Osteoblast (primary cell): ENCODE measurements at regions not wholly inside any gene's neighbourhood (a gene's known extent, or its start where the extent isn't known, plus 50 kb on each side); places are given as distances from the start of the nearest gene placed in this dataset.

Source experiments
- DNase-seq: peaks from one replicate; pipeline ENCODE4 v3.0.0; 2011; ENCODE audit warnings: low spot score, mixed read lengths; ENCODE audit not compliant: insufficient read length; ENCODE audit errors: missing footprints
- H2AFZ ChIP-seq: 2 replicates; pipeline ENCODE4 v1.6.0; 2011; ENCODE audit warnings: mild to moderate bottlenecking, low read length
- H3K27ac ChIP-seq: 2 replicates; pipeline ENCODE4 v1.5.1; 2011; ENCODE audit warnings: mild to moderate bottlenecking, low read depth, low read length, moderate library complexity
- H3K27me3 ChIP-seq: 2 replicates; pipeline ENCODE4 v1.6.0; 2012; ENCODE audit warnings: mild to moderate bottlenecking, control low read depth, inconsistent platforms, low read length, moderate library complexity; ENCODE audit not compliant: insufficient read depth
- H3K36me3 ChIP-seq: 2 replicates; pipeline ENCODE4 v1.5.1; 2011; ENCODE audit warnings: mild to moderate bottlenecking, low read length, control low read depth, moderate library complexity; ENCODE audit not compliant: insufficient read depth
- H3K4me1 ChIP-seq: 2 replicates; pipeline ENCODE4 v1.5.1; 2011; ENCODE audit warnings: mild to moderate bottlenecking, low read length, control low read depth, moderate library complexity; ENCODE audit not compliant: insufficient read depth
- H3K4me2 ChIP-seq: 2 replicates; pipeline ENCODE4 v1.6.0; 2011; ENCODE audit warnings: mild to moderate bottlenecking, low read length; ENCODE audit not compliant: insufficient read depth
- H3K4me3 ChIP-seq: fragments of 200-600 bp; sonication (generic); 3 replicates; pipeline ENCODE4 v1.5.1; 2012; ENCODE audit warnings: mild to moderate bottlenecking, low read length, inconsistent platforms; ENCODE audit not compliant: insufficient read depth
- H3K79me2 ChIP-seq: 2 replicates; pipeline ENCODE4 v1.6.0; 2012; ENCODE audit warnings: mild to moderate bottlenecking, low read length, control low read depth, inconsistent platforms; ENCODE audit not compliant: insufficient read depth
- H3K9me3 ChIP-seq: 2 replicates; pipeline ENCODE4 v1.5.1; 2011; ENCODE audit warnings: low read depth, low read length, control low read depth
- H4K20me1 ChIP-seq: 2 replicates; pipeline ENCODE4 v1.6.0; 2012; ENCODE audit warnings: mild to moderate bottlenecking, low read length, control low read depth; ENCODE audit not compliant: insufficient read depth
- TF ChIP-seq, protein P1 (sequence below): IDR thresholded peaks from 2 replicates; pipeline ENCODE4 v1.5.1; 2011; ENCODE audit warnings: mild to moderate bottlenecking, low read depth, low read length, moderate library complexity; ENCODE audit errors: extremely low read depth

GRCh38 chr3:81931265-81932251 lies 170.1 kb upstream of the GBE1 start:
- no peaks in the 10 kb centered on the region for H4K20me1 ChIP-seq
- no peak for DNase-seq
- no peaks in the 10 kb centered on the region for H3K36me3 ChIP-seq
- H3K9me3 ChIP-seq: no peaks in the 10 kb centered on the region
- TF ChIP-seq, protein P1, sequence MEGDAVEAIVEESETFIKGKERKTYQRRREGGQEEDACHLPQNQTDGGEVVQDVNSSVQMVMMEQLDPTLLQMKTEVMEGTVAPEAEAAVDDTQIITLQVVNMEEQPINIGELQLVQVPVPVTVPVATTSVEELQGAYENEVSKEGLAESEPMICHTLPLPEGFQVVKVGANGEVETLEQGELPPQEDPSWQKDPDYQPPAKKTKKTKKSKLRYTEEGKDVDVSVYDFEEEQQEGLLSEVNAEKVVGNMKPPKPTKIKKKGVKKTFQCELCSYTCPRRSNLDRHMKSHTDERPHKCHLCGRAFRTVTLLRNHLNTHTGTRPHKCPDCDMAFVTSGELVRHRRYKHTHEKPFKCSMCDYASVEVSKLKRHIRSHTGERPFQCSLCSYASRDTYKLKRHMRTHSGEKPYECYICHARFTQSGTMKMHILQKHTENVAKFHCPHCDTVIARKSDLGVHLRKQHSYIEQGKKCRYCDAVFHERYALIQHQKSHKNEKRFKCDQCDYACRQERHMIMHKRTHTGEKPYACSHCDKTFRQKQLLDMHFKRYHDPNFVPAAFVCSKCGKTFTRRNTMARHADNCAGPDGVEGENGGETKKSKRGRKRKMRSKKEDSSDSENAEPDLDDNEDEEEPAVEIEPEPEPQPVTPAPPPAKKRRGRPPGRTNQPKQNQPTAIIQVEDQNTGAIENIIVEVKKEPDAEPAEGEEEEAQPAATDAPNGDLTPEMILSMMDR: no peak
- H3K4me2 ChIP-seq: no peak overlapping the region
- no peak overlapping the region for H3K27ac ChIP-seq
- H3K4me3 ChIP-seq: no peak overlapping the region
- H3K79me2 ChIP-seq: no peaks in the 10 kb centered on the region
- no peaks in the 10 kb centered on the region for H3K4me1 ChIP-seq
- no peaks in the 10 kb centered on the region for H3K27me3 ChIP-seq
- H2AFZ ChIP-seq: no peak overlapping the region

DNA sequence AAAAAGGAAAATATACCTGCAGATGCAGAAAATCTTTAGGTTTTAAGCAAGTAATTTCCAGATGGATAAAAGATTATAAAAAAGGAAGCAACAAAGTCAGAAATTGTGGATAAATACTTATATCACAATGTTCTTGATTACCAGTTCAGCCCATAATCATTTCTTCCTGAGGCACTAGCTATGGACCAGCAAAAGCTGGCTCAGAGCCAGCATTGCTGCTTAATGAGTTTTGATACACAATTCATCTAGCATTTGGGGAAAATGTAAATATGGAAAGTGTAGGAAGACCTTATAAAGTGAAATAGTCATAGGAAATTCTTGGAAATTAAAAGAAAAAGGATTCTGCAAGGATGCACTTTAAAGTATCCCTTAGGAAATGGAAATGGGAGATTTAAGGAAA lies 168.3 kb upstream of the GBE1 start:
- Histone ChIP-seq H4K20me1 (no peaks in the 10 kb centered on the region), H3K9me3 (no peaks in the 10 kb centered on the region), H3K4me1 (no peaks in the 10 kb centered on the region), H3K27me3 (no peaks in the 10 kb centered on the region), H3K4me2 (no peak overlapping the region), H3K36me3 (no peaks in the 10 kb centered on the region), H3K79me2 (no peaks in the 10 kb centered on the region), H2AFZ (no peak overlapping the region), H3K27ac (no peak overlapping the region), H3K4me3 (no peak overlapping the region)
- DNase-seq: no peak
- TF ChIP-seq, protein P1: no peak

DNA sequence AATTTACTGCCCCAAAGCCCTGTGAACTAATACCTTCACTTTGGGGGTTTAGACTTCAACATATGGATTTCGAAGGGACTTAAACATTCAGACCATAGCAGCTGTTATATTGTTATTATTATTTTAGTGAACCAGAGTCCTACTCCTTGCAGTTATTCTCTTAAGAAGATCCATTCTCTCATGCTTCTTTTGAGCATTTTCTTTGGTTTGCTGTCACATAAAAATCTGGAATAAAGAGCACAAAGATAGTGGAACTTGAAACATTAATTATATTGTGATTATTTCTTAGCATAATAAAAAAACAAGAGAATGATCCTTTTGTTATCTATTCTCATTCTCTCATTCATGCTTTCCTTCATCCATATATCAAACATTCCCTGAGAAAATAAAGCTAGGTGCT lies 166.4 kb upstream of the GBE1 start:
- Histone ChIP-seq H2AFZ (no peak overlapping the region), H4K20me1 (no peaks in the 10 kb centered on the region), H3K4me2 (no peak overlapping the region), H3K4me3 (no peak overlapping the region), H3K79me2 (no peaks in the 10 kb centered on the region), H3K27ac (no peak overlapping the region), H3K27me3 (no peaks in the 10 kb centered on the region), H3K9me3 (no peaks in the 10 kb centered on the region), H3K4me1 (no peaks in the 10 kb centered on the region), H3K36me3 (no peaks in the 10 kb centered on the region)
- DNase-seq: no peak
- TF ChIP-seq, protein P1: no peak

DNA sequence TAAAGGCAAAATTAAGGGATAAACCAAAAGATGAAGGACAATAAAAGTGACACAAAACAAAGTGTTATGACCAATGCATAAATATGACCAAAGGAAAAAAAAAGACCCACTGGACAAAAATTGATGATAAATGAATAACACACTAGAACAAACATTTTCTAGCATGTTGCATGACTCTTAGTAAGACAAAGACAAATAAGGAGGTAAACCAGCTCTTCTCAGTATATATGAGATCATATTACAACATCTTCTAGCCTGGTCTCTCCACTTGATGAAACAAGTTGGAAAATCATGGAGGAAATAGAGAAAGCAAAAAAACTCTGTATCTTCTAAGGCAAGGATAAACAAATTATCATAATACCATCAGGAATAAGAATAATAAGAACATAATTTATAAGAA lies 163.9 kb upstream of the GBE1 start:
- TF ChIP-seq, protein P1: no peak
- no peak overlapping the region for H3K27ac ChIP-seq
- no peaks in the 10 kb centered on the region for H3K9me3 ChIP-seq

More for the DNA sequence above, 163.9 kb upstream of the GBE1 start:
- H3K4me1 ChIP-seq: no peaks in the 10 kb centered on the region
- no peaks in the 10 kb centered on the region for H3K36me3 ChIP-seq
- no peak overlapping the region for H3K4me2 ChIP-seq
- no peaks in the 10 kb centered on the region for H3K27me3 ChIP-seq
- DNase-seq: no peak
- no peaks in the 10 kb centered on the region for H4K20me1 ChIP-seq
- H3K4me3 ChIP-seq: no peak overlapping the region
- H2AFZ ChIP-seq: no peak overlapping the region
- H3K79me2 ChIP-seq: no peaks in the 10 kb centered on the region
